Endothelial cell of umbilical vein (primary cell): ENCODE measurements at regions not wholly inside any gene's neighbourhood (a gene's known extent, or its start where the extent isn't known, plus 50 kb on each side); places are given as distances from the start of the nearest gene placed in this dataset.

ENCODE experiments used
- BruUV-seq: library from RNA; stranded (reverse); fragments of 400-500 nt; replicated peaks from 2 replicates; lab custom pipeline; 2021; lab: Mats Ljungman, UMichigan
- CTCF ChIA-PET: fragments of 300-600, 350-600 bp; sonication (Branson Sonifier 250); formaldehyde crosslinking; loops from one replicate; lab custom pipeline; 2021; ENCODE audit warnings: antibody characterized with exemption, inconsistent platforms; lab: Charles Lee
- POLR2A ChIA-PET: fragments of 300-600, 350-600 bp; sonication (Branson Sonifier 250); formaldehyde crosslinking; loops from one replicate; lab custom pipeline; 2021; ENCODE audit warnings: antibody characterized with exemption, inconsistent platforms; lab: Charles Lee
- DNase-seq: peaks from one replicate; pipeline ENCODE4 v3.0.0-alpha.2; 2011; ENCODE audit warnings: low read depth, low spot score
- FAIRE-seq: peaks from 2 replicates; lab custom pipeline; 2011; peaks lifted over from hg19 to GRCh38; lab: Jason Lieb, UNC
- H2AFZ ChIP-seq: 2 replicates; pipeline ENCODE4 v1.6.0; 2012; ENCODE audit warnings: low read depth, low read length, control low read depth, inconsistent platforms
- H3K27ac ChIP-seq: 2 replicates; pipeline ENCODE4 v1.5.1; 2011; ENCODE audit warnings: low read depth, mild to moderate bottlenecking, control low read depth, low read length, moderate library complexity; ENCODE audit not compliant: insufficient read depth
- H3K27me3 ChIP-seq, 2 experiments: 2 replicates each; pipeline versions ENCODE4 v1.6.0 to v1.6.1; 2011; ENCODE audit warnings: low read length in 2 of 2, mixed read lengths in 1 of 2; ENCODE audit not compliant: control insufficient read depth in 2 of 2, insufficient read depth in 2 of 2
- H3K36me3 ChIP-seq, 2 experiments: 2 replicates in 1 of 2; 3 replicates in 1 of 2; pipeline ENCODE4 v1.5.1; 2011; ENCODE audit warnings: low read length in 2 of 2, mild to moderate bottlenecking in 1 of 2, moderate library complexity in 1 of 2; ENCODE audit not compliant: control insufficient read depth in 2 of 2, insufficient read depth in 2 of 2; ENCODE audit errors: extremely low read depth in 1 of 2
- H3K4me1 ChIP-seq: 3 replicates; pipeline ENCODE4 v1.5.1; 2011; ENCODE audit warnings: mild to moderate bottlenecking, low read length; ENCODE audit not compliant: control insufficient read depth, insufficient read depth; ENCODE audit errors: extremely low read depth
- H3K4me2 ChIP-seq: 2 replicates; pipeline ENCODE4 v1.6.1; 2011; ENCODE audit warnings: low read length, control low read depth, mixed read lengths; ENCODE audit not compliant: insufficient read depth
- H3K4me3 ChIP-seq, 3 experiments: fragments of 200-600 bp in 1 of 3; sonication (generic), shearing (Covaris generic) in 1 of 3; replicated peaks in 1 of 3; 2 replicates each; pipeline ENCODE4 v1.5.1; 2011 to 2016; ENCODE audit warnings: control low read depth in 3 of 3, low read length in 3 of 3, mild to moderate bottlenecking in 2 of 3, inconsistent platforms in 1 of 3, low read depth in 1 of 3, moderate library complexity in 1 of 3; ENCODE audit not compliant: insufficient read depth in 1 of 3
- H3K79me2 ChIP-seq: 2 replicates; pipeline ENCODE4 v1.6.0; 2012; ENCODE audit warnings: low read length, inconsistent platforms; ENCODE audit not compliant: control insufficient read depth, insufficient read depth
- H3K9ac ChIP-seq: replicated peaks from 2 replicates; pipeline ENCODE3; 2011; ENCODE audit warnings: low read length, control low read depth; ENCODE audit not compliant: insufficient read depth; ENCODE audit errors: extremely low read depth
- H3K9me1 ChIP-seq: replicated peaks from 3 replicates; pipeline ENCODE4 v1.6.0; 2011; ENCODE audit warnings: mild to moderate bottlenecking, low read length; ENCODE audit not compliant: control insufficient read depth, insufficient read depth; ENCODE audit errors: extremely low read depth
- H3K9me3 ChIP-seq: replicated peaks from 2 replicates; pipeline ENCODE4 v1.5.1; 2012; ENCODE audit warnings: low read length, inconsistent platforms; ENCODE audit not compliant: control insufficient read depth, insufficient read depth
- H4K20me1 ChIP-seq: replicated peaks from 2 replicates; pipeline ENCODE3; 2011; ENCODE audit warnings: mild to moderate bottlenecking, low read length; ENCODE audit not compliant: control insufficient read depth, insufficient read depth; ENCODE audit errors: extremely low read depth
- CTCF ChIP-seq, 2 donors: IDR thresholded peaks; 1 replicate in 1 of 2; 2 replicates in 1 of 2; pipeline ENCODE4 v1.5.1; 2011; ENCODE audit warnings: low read length in 2 of 2, mild to moderate bottlenecking in 2 of 2, moderate library complexity in 2 of 2, control low read depth in 1 of 2, inconsistent platforms in 1 of 2, low read depth in 1 of 2; ENCODE audit not compliant: insufficient read depth in 1 of 2; ENCODE audit errors: extremely low read depth in 1 of 2
- EZH2 ChIP-seq: IDR thresholded peaks from 2 replicates; pipeline ENCODE4 v1.6.1; 2012; ENCODE audit warnings: borderline replicate concordance, low read depth, mild to moderate bottlenecking, moderate library complexity, low read length, inconsistent platforms; ENCODE audit not compliant: severe bottlenecking
- FOS ChIP-seq: IDR thresholded peaks from 2 replicates; pipeline ENCODE4 v1.6.1; 2011; ENCODE audit warnings: mild to moderate bottlenecking, low read length, moderate library complexity, borderline replicate concordance; ENCODE audit not compliant: insufficient read depth
- GATA2 ChIP-seq: IDR thresholded peaks from 2 replicates; pipeline ENCODE4 v1.7.0; 2011; ENCODE audit warnings: low read depth, mild to moderate bottlenecking, moderate library complexity, mixed read lengths, low read length; ENCODE audit not compliant: insufficient read length, insufficient read depth
- JUN ChIP-seq: IDR thresholded peaks from 2 replicates; pipeline ENCODE4 v1.6.1; 2011; ENCODE audit warnings: borderline replicate concordance, low read depth; ENCODE audit not compliant: insufficient read length, insufficient read depth
- MAX ChIP-seq: IDR thresholded peaks from 2 replicates; pipeline ENCODE4 v1.6.1; 2011; ENCODE audit not compliant: insufficient read depth, insufficient read length
- MYC ChIP-seq: IDR thresholded peaks from one replicate; pipeline ENCODE4 v1.6.1; 2011; ENCODE audit warnings: mild to moderate bottlenecking, low read depth, low read length
- POLR2A ChIP-seq: IDR thresholded peaks from 2 replicates; pipeline ENCODE4 v1.6.1; 2012; ENCODE audit warnings: low read depth, mild to moderate bottlenecking, control low read depth, low read length
- POLR2AphosphoS5 ChIP-seq: IDR thresholded peaks from 2 replicates; pipeline ENCODE4 v1.6.1; 2012; ENCODE audit warnings: low read depth, mild to moderate bottlenecking, control low read depth, low read length, moderate library complexity; ENCODE audit not compliant: insufficient read depth
- dilution Hi-C: fragments of 300-500 bp; cut with MboI; formaldehyde crosslinking; loops from one replicate; pipeline ENCODE4 v1.15.0; 2019; ENCODE audit warnings: low sequenced_read_pairs; ENCODE audit not compliant: extremely low pct_ligation_motif_present
- intact Hi-C: fragments of 100-400 bp; cut with micrococcal nuclease; formaldehyde crosslinking; loops from one replicate; pipeline ENCODE4 v1.10.0; 2022

- H3K27me3 ChIP-seq = no peaks in the 10 kb centered on the region
- H3K9me1 ChIP-seq = no peaks in the 10 kb centered on the region
- no peaks in the 10 kb centered on the region for H3K79me2 ChIP-seq
- dilution Hi-C loops = no loop called here
- intact Hi-C loops = no loop called here
- no peak overlapping the region for H3K4me2 ChIP-seq
- POLR2A ChIA-PET = no interaction called here
- H4K20me1 ChIP-seq = no peaks in the 10 kb centered on the region
- no peak overlapping the region for H3K27ac ChIP-seq
- no peak overlapping the region for H3K9ac ChIP-seq
- no peak for DNase-seq
- no TSS peak for BruUV-seq
- H3K4me3 ChIP-seq = no peak overlapping the region
- no peak for FAIRE-seq
- no peaks in the 10 kb centered on the region for H3K9me3 ChIP-seq
- H2AFZ ChIP-seq = no peak overlapping the region
- no peak for TF ChIP-seq POLR2A
- no peak for TF ChIP-seq FOS
- no peak for TF ChIP-seq POLR2AphosphoS5
- no peak for TF ChIP-seq EZH2
- TF ChIP-seq MAX = no peak
- no peak for TF ChIP-seq JUN
- no peak for TF ChIP-seq GATA2
- no peak for TF ChIP-seq MYC
- no peak for TF ChIP-seq CTCF (IDR thresholded peaks at IDR 0.05; ENCODE audit: extremely low read depth in 1 of 2, insufficient read depth in 1 of 2, low read depth in 1 of 2, low read length in 2 of 2)
- CTCF ChIA-PET = interaction anchor here (1.0 kb wide), 1 partner anchor 11 kb away, joined by 3 read pairs; no protein-coding TSS in a partner anchor
- H3K36me3 ChIP-seq = no peaks in the 10 kb centered on the region
- H3K4me1 ChIP-seq = no peaks in the 10 kb centered on the region
Measured at GRCh38 chr3:189404797-189405484, 226.2 kb upstream of the TP63 start.
